ENCODE measurements at regions not wholly inside any gene's neighbourhood (a gene's known extent, or its start where the extent isn't known, plus 50 kb on each side); places are given as distances from the start of the nearest gene placed in this dataset.

- H3K27ac ChIP-seq (ENCODE audit: low read depth, low read length, poor library complexity, severe bottlenecking): no peak overlapping the region
- DNase-seq (ENCODE audit: low spot score): no peak
- H3K79me2 ChIP-seq (ENCODE audit: insufficient read depth, low read depth, low read length): no peaks in the 10 kb centered on the region
- peaks cover 8% of the 10 kb centered on the region; the same call in 1 of the 2 replicates for H3K9me3 ChIP-seq (ENCODE audit: low read length)
- no peaks in the 10 kb centered on the region for H3K4me1 ChIP-seq (ENCODE audit: insufficient read depth, low read length, poor library complexity, severe bottlenecking)
- POLR2A ChIA-PET: no interaction called here
- H2AFZ ChIP-seq (ENCODE audit: low read length): no peak overlapping the region
- no peak overlapping the region for H3K4me2 ChIP-seq (ENCODE audit: low read length)
- no peaks in the 10 kb centered on the region for H3K36me3 ChIP-seq (ENCODE audit: insufficient read depth, low read length)
- no peak overlapping the region for H3K4me3 ChIP-seq (ENCODE audit: low read depth, low read length, poor library complexity, severe bottlenecking)
- CTCF ChIA-PET (ENCODE audit: unreplicated experiment): no interaction called here
- BruUV-seq (replicated peaks): no TSS peak
- intact Hi-C loops (cut with micrococcal nuclease; ENCODE audit: unreplicated experiment): no loop called here
- no peaks in the 10 kb centered on the region for H4K20me1 ChIP-seq (ENCODE audit: insufficient read depth, low read length)
- H3K9me2 ChIP-seq (ENCODE audit: insufficient read depth, low read length): no peaks in the 10 kb centered on the region
- no peak for TF ChIP-seq EZH2phosphoT487 (IDR thresholded peaks at IDR 0.05; ENCODE audit: borderline replicate concordance, low read depth, low read length)
- no peak for TF ChIP-seq CTCF (conservative IDR thresholded peaks at IDR 0.05; ENCODE audit: low read length)
Measured at GRCh38 chr16:7871979-7872378, 539.3 kb downstream of the RBFOX1 start.

- no peaks in the 10 kb centered on the region for H3K4me1 ChIP-seq (ENCODE audit: insufficient read depth, low read length, poor library complexity, severe bottlenecking)
- H4K20me1 ChIP-seq (ENCODE audit: insufficient read depth, low read length): no peaks in the 10 kb centered on the region
- no peak overlapping the region for H3K4me3 ChIP-seq (ENCODE audit: low read depth, low read length, poor library complexity, severe bottlenecking)
- ChIA-PET POLR2A (no interaction called here), CTCF (ENCODE audit: unreplicated experiment) (no interaction called here)
- no peak overlapping the region for H3K4me2 ChIP-seq (ENCODE audit: low read length)
- H3K27ac ChIP-seq (ENCODE audit: low read depth, low read length, poor library complexity, severe bottlenecking): no peak overlapping the region
- intact Hi-C loops (cut with micrococcal nuclease; ENCODE audit: unreplicated experiment): no loop called here
- no peaks in the 10 kb centered on the region for H3K36me3 ChIP-seq (ENCODE audit: insufficient read depth, low read length)
- no peaks in the 10 kb centered on the region for H3K79me2 ChIP-seq (ENCODE audit: insufficient read depth, low read depth, low read length)
- H3K9me3 ChIP-seq (ENCODE audit: low read length): peaks cover 8% of the 10 kb centered on the region; the same call in 1 of the 2 replicates
- DNase-seq (ENCODE audit: low spot score): no peak
- TF ChIP-seq CTCF (conservative IDR thresholded peaks at IDR 0.05; ENCODE audit: low read length) (no peak), EZH2phosphoT487 (IDR thresholded peaks at IDR 0.05; ENCODE audit: borderline replicate concordance, low read depth, low read length) (no peak)
- no TSS peak for BruUV-seq (replicated peaks)
- H3K9me2 ChIP-seq (ENCODE audit: insufficient read depth, low read length): no peaks in the 10 kb centered on the region
- no peak overlapping the region for H2AFZ ChIP-seq (ENCODE audit: low read length)
Measured at GRCh38 chr16:7871371-7871770, 538.7 kb downstream of the RBFOX1 start.

DNA sequence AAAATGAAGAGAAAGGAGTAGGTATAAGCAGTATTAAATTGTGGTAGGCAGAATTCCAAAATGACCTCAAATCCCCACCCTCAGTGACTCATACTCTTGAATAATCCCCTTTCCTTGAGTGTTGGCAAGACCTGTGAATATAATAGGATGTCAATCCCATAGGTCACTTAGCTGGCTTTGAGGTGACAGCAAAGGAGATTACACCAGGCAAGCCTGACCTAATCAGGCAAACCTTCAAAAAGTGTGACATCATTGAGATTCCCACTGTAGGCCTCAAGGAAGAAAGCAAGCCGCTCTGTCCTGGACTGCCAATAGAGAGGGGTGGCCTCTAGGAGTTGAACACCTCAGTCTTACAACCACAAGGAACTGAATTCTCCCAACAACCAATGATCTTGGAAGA lies 535.2 kb downstream of the RBFOX1 start:
- intact Hi-C loops (cut with micrococcal nuclease; ENCODE audit: unreplicated experiment): no loop called here
- POLR2A ChIA-PET: no interaction called here
- BruUV-seq (replicated peaks): no TSS peak

More for the DNA sequence above, 535.2 kb downstream of the RBFOX1 start:
- no peak for TF ChIP-seq EZH2phosphoT487 (IDR thresholded peaks at IDR 0.05; ENCODE audit: borderline replicate concordance, low read depth, low read length)
- no peak for TF ChIP-seq CTCF (conservative IDR thresholded peaks at IDR 0.05; ENCODE audit: low read length)
- no peaks in the 10 kb centered on the region for H3K4me1 ChIP-seq (ENCODE audit: insufficient read depth, low read length, poor library complexity, severe bottlenecking)
- no peak for DNase-seq (ENCODE audit: low spot score)
- H3K36me3 ChIP-seq (ENCODE audit: insufficient read depth, low read length): no peaks in the 10 kb centered on the region
- no peak overlapping the region for H3K4me2 ChIP-seq (ENCODE audit: low read length)
- H4K20me1 ChIP-seq (ENCODE audit: insufficient read depth, low read length): no peaks in the 10 kb centered on the region
- no peak overlapping the region for H2AFZ ChIP-seq (ENCODE audit: low read length)
- H3K79me2 ChIP-seq (ENCODE audit: insufficient read depth, low read depth, low read length): no peaks in the 10 kb centered on the region
- H3K27ac ChIP-seq (ENCODE audit: low read depth, low read length, poor library complexity, severe bottlenecking): no peak overlapping the region
- H3K9me2 ChIP-seq (ENCODE audit: insufficient read depth, low read length): no peaks in the 10 kb centered on the region
- H3K9me3 ChIP-seq (ENCODE audit: low read length): no peaks in the 10 kb centered on the region
- no peak overlapping the region for H3K4me3 ChIP-seq (ENCODE audit: low read depth, low read length, poor library complexity, severe bottlenecking)
- CTCF ChIA-PET (ENCODE audit: unreplicated experiment): no interaction called here

All from OCI-LY7 (cell line).